ENCODE measurements at regions not wholly inside any gene's neighbourhood (a gene's known extent, or its start where the extent isn't known, plus 50 kb on each side); places are given as distances from the start of the nearest gene placed in this dataset.

- no peak for TF ChIP-seq CTCF (IDR thresholded peaks at IDR 0.05)
- no peak for TF ChIP-seq EP300 (IDR thresholded peaks at IDR 0.05)
- no peak for TF ChIP-seq POLR2AphosphoS5 (IDR thresholded peaks at IDR 0.05)
- no peak for TF ChIP-seq POLR2A (IDR thresholded peaks at IDR 0.05)
Observed at GRCh38 chr11:128251140-128251539, 336.2 kb downstream of the ETS1 start.

Data from suprapubic skin (tissue), 4 donors.